ENCODE measurements at regions not wholly inside any gene's neighbourhood (a gene's known extent, or its start where the extent isn't known, plus 50 kb on each side); places are given as distances from the start of the nearest gene placed in this dataset.

DNA sequence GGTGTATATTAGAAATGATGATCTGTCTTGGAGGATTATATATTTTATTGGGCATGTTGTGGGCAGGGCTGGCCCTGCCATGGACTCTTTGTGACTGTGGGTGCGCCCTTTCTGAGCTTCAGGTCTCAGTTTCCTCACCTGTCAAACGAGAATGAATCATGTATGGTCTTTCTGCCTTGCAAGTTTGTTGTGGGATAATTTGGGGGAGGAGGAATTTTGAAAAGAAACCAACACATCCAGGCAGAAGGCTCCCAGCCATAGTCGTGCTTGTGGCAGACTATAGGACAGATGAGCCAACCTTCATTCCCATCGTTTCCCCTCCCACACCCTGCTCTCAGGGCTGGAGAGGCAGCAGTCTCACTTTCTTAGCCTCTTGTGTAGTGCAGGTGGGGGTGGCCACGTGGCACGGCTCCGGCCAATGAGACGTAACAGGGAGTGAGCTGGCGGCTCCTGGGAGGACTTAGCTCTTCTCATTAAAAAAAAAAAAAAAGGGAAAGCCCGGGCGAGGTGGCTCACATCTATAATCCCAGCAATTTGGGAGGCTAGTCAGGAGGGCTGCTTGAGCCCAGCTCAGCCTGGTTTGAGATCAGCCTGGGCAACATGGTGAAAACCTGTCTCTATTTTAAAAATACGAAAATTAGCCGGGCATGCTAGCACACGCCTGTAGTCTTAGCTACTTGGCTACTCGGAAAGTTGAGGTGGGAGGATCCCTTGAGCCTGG is 63.1 kb downstream of the RHOB start:
- no peak overlapping the region for H3K27ac ChIP-seq (ENCODE audit: low read depth, low read length)
- Mint-ChIP-seq H3K27me3 (peaks cover 2 to 5% of the 10 kb centered on the region in 2 donors), H3K9me3 (peaks cover 0 to under 1% (median 0%) of the 10 kb centered on the region in 8 donors), H3K4me3 (no peak overlapping the region), H3K27ac (peak overlapping the region in 1 of 7 donors; percentile 43), H3K4me1 (peaks cover 0 to 2% (median 0%) of the 10 kb centered on the region in 4 donors), H3K36me3 (no peaks in the 10 kb centered on the region)
- no peak overlapping the region for H3K4me3 ChIP-seq (ENCODE audit: low read length in 2 of 2)
- DNase-seq = no peak
- ChIA-PET POLR2A (ENCODE audit: partially characterized antibody) (no interaction called here), CTCF (ENCODE audit: partially characterized antibody) (no interaction called here)
- no peaks in the 10 kb centered on the region for H3K9me3 ChIP-seq (ENCODE audit: control insufficient read depth in 1 of 2, low read length in 2 of 2)
- no peaks in the 10 kb centered on the region for H3K27me3 ChIP-seq (ENCODE audit: insufficient read depth, low read length)
- no peaks in the 10 kb centered on the region for H3K4me1 ChIP-seq (ENCODE audit: insufficient read depth, low read length)
- intact Hi-C loops (cut with micrococcal nuclease) = no loop called here
- no peaks in the 10 kb centered on the region for H3K36me3 ChIP-seq (ENCODE audit: insufficient read depth, low read length)

DNA sequence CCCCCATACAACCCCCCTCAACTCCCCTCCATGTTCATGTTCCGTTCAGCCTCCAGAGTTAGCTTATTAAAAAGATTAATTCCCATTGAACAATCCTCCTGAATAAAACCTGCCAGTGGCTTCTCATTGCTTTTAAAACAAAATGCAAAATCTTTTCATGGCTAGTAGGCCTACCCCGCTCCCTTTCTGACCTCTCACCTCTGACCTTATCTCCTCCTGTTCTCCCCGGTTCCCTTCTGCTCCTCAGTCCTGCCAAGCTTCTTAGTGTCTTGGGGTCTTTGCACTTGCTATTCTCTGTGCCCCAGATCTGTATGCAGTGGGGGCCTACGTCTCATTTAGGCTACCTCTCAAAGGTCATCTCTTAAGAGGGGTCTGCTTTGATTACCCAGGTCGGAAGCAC is 64.3 kb downstream of the RHOB start:
- Mint-ChIP-seq H3K27ac (no peak overlapping the region), H3K4me1 (peaks cover 0 to 2% (median 0%) of the 10 kb centered on the region in 4 donors), H3K4me3 (no peak overlapping the region), H3K36me3 (no peaks in the 10 kb centered on the region), H3K27me3 (peaks cover 2 to 5% of the 10 kb centered on the region in 2 donors), H3K9me3 (peaks cover 0 to 3% (median 0%) of the 10 kb centered on the region in 8 donors)
- Histone ChIP-seq H3K27ac (ENCODE audit: low read depth, low read length) (no peak overlapping the region), H3K36me3 (ENCODE audit: insufficient read depth, low read length) (no peaks in the 10 kb centered on the region), H3K4me3 (ENCODE audit: low read length in 2 of 2) (no peak overlapping the region), H3K4me1 (ENCODE audit: insufficient read depth, low read length) (no peaks in the 10 kb centered on the region), H3K27me3 (ENCODE audit: insufficient read depth, low read length) (no peaks in the 10 kb centered on the region), H3K9me3 (ENCODE audit: control insufficient read depth in 1 of 2, low read length in 2 of 2) (no peaks in the 10 kb centered on the region)
- intact Hi-C loops (cut with micrococcal nuclease) = no loop called here
- DNase-seq = no peak
- ChIA-PET POLR2A (ENCODE audit: partially characterized antibody) (no interaction called here), CTCF (ENCODE audit: partially characterized antibody) (no interaction called here)

DNA sequence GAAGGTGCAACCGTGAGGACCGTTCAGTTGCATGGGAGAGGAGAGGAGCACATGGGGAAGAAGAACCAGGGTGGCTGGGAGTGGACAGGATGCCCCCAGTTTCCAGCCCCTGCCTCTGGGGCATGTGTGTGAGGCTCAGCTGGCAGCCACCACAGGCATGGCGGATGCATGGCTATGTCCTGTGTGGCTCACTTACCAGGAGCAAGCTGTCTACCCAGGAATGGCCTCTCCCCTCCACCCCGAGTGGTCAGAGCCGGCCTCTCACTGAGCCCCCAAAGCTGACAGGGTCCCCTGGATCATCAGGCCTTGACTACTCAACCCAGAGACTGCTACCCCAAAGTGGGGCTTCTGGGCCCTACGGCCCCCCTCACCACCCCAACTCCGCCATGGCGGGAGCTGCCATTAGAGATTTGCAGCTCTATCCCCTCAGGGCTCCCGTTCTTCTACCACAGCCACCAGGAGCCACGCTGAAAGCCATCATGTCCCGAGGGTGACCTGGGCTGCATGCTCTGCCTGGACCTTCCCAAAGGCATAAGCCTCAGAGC is 65.3 kb downstream of the RHOB start:
- Mint-ChIP-seq H3K36me3 (no peaks in the 10 kb centered on the region), H3K27me3 (peaks cover 2 to 5% of the 10 kb centered on the region in 2 donors), H3K4me1 (no peaks in the 10 kb centered on the region), H3K9me3 (peaks cover 0 to 3% (median 0%) of the 10 kb centered on the region in 8 donors), H3K27ac (no peak overlapping the region), H3K4me3 (no peak overlapping the region)
- no peaks in the 10 kb centered on the region for H3K9me3 ChIP-seq (ENCODE audit: control insufficient read depth in 1 of 2, low read length in 2 of 2)
- H3K27me3 ChIP-seq (ENCODE audit: insufficient read depth, low read length) = no peaks in the 10 kb centered on the region
- intact Hi-C loops (cut with micrococcal nuclease) = no loop called here
- H3K27ac ChIP-seq (ENCODE audit: low read depth, low read length) = no peak overlapping the region
- POLR2A ChIA-PET (ENCODE audit: partially characterized antibody) = no interaction called here
- no peaks in the 10 kb centered on the region for H3K36me3 ChIP-seq (ENCODE audit: insufficient read depth, low read length)
- no peaks in the 10 kb centered on the region for H3K4me1 ChIP-seq (ENCODE audit: insufficient read depth, low read length)
- no peak overlapping the region for H3K4me3 ChIP-seq (ENCODE audit: low read length in 2 of 2)
- CTCF ChIA-PET (ENCODE audit: partially characterized antibody) = no interaction called here
- no peak for DNase-seq

DNA sequence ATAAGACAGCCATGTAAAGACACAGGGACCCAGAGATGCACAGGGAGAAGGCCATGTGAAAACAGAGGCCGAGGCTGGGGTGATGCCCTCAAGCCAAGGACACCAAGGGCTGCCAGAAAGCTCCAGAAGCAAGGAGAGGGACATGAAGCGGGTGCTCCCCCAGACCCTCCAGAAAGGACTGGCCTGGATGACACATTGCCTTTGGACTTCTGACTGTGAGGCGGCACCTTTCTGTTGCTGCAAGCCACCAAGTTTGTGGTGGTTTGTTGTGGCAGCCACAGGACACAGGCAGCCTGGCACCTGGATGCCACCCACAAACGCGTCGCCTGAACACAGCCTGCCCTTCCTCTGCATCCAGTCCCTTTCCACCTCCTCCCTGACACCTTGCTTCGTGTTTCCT is 67.1 kb downstream of the RHOB start:
- no peaks in the 10 kb centered on the region for H3K9me3 ChIP-seq (ENCODE audit: control insufficient read depth in 1 of 2, low read length in 2 of 2)
- H3K36me3 ChIP-seq (ENCODE audit: insufficient read depth, low read length) = no peaks in the 10 kb centered on the region
- Mint-ChIP-seq H3K4me3 (peak overlapping the region in 1 of 8 donors; percentile 46), H3K27me3 (peaks cover 2 to 5% of the 10 kb centered on the region in 2 donors), H3K4me1 (no peaks in the 10 kb centered on the region), H3K27ac (peak overlapping the region in 1 of 7 donors; percentile 87), H3K36me3 (no peaks in the 10 kb centered on the region), H3K9me3 (peaks cover 0 to 3% (median 0%) of the 10 kb centered on the region in 8 donors)
- CTCF ChIA-PET (ENCODE audit: partially characterized antibody) = no interaction called here
- DNase-seq = no peak
- H3K4me1 ChIP-seq (ENCODE audit: insufficient read depth, low read length) = no peaks in the 10 kb centered on the region
- POLR2A ChIA-PET (ENCODE audit: partially characterized antibody) = no interaction called here
- no peak overlapping the region for H3K4me3 ChIP-seq (ENCODE audit: low read length in 2 of 2)
- no peaks in the 10 kb centered on the region for H3K27me3 ChIP-seq (ENCODE audit: insufficient read depth, low read length)
- H3K27ac ChIP-seq (ENCODE audit: low read depth, low read length) = no peak overlapping the region
- intact Hi-C loops (cut with micrococcal nuclease) = no loop called here

DNA sequence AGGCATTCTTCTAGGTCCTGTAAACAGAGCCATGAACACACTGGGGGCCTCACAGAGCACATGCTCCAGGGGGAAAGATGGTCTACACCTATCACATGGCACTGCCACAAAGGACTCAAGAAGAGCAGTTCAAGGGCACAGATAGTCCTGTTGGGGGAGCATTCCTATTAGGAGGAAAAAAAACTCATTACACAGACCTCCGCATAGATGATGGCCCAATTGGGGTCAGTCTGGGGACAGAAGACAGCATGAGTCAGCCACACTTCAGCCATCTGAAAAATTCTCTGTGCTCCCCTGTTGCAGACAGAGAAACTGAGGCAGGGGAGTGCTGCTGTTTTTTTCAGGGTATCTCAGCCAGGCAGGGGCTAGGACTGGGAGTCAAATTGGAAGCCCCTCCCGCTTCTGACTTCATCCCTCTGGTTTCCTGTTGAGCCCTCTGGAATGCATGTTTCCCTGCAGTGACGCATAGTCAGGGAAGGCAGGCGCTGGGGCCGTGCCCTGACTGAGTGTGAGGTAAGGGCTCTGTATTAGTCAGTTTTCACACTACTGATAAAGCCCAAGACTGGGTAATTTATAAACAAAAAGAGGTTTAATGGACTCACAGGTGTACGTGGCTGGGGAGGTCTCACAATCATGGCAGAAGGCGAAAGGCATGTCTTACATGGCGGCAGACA is 67.9 kb downstream of the RHOB start:
- H3K4me1 ChIP-seq (ENCODE audit: insufficient read depth, low read length) = no peaks in the 10 kb centered on the region
- Mint-ChIP-seq H3K27ac (no peak overlapping the region), H3K36me3 (no peaks in the 10 kb centered on the region), H3K4me1 (no peaks in the 10 kb centered on the region), H3K9me3 (peaks cover 0 to 3% (median 0%) of the 10 kb centered on the region in 8 donors), H3K4me3 (no peak overlapping the region), H3K27me3 (peaks cover under 1 to 5% of the 10 kb centered on the region in 2 donors)
- DNase-seq = no peak
- H3K27ac ChIP-seq (ENCODE audit: low read depth, low read length) = no peak overlapping the region
- H3K27me3 ChIP-seq (ENCODE audit: insufficient read depth, low read length) = no peaks in the 10 kb centered on the region
- ChIA-PET CTCF (ENCODE audit: partially characterized antibody) (interaction anchor here (1.3 kb wide), 1 partner anchor 104 kb away, joined by 3 read pairs; no protein-coding TSS in a partner anchor), POLR2A (ENCODE audit: partially characterized antibody) (no interaction called here)
- no peaks in the 10 kb centered on the region for H3K36me3 ChIP-seq (ENCODE audit: insufficient read depth, low read length)
- no peaks in the 10 kb centered on the region for H3K9me3 ChIP-seq (ENCODE audit: control insufficient read depth in 1 of 2, low read length in 2 of 2)
- intact Hi-C loops (cut with micrococcal nuclease) = no loop called here
- H3K4me3 ChIP-seq (ENCODE audit: low read length in 2 of 2) = no peak overlapping the region

DNA sequence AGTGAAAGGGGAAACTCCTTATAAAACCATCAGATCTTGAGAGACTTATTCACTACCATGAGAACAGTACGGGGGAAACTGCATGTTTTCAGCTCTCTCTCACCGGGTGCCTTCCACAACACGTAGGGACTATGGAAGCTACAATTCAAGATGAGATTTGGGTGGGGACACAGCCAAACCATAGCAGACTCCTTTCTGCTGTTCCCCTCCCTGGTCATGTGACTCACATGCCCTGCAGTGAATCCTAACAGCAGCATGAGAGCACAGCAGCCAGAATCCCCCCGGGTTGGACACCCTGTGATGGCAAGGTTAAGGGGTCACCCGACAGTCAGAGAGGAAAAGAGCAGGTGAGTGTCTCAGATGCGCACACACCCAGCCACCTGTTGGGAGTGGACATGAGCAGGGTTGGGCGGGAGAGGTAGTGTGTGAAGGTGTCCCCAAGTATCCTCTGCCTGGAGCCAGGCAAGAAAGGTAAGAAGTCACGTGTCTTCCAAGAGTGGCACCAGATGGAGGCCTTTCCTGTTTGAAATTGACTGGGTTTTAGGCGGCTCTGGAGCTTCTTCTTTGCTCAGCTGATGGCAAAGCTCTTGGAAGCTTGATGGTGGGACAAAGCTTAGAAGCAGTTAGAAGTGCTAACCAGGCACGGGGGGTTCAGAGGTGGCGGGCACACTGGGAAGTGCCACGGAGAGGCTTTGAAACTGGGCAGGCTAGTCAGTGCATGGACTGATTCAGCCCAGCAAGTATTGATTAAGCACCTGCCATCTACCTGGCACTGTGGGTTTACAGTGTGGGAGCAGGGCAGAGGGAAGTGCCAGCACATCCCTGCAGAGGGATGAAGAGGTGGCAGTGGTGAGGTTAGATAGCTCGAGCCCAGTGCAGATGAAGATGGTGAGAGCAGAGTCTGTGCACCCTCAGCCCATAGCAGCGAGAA is 68.7 kb downstream of the RHOB start:
- Mint-ChIP-seq H3K4me1 (no peaks in the 10 kb centered on the region), H3K27ac (no peak overlapping the region), H3K36me3 (no peaks in the 10 kb centered on the region), H3K9me3 (peaks cover 0 to 3% (median 0%) of the 10 kb centered on the region in 8 donors), H3K27me3 (peaks cover 0 to 5% of the 10 kb centered on the region in 2 donors), H3K4me3 (no peak overlapping the region)
- no peak overlapping the region for H3K27ac ChIP-seq (ENCODE audit: low read depth, low read length)
- intact Hi-C loops (cut with micrococcal nuclease) = no loop called here
- CTCF ChIA-PET (ENCODE audit: partially characterized antibody) = interaction anchor here (1.3 kb wide), 1 partner anchor 105 kb away, joined by 3 read pairs; no protein-coding TSS in a partner anchor
- no peaks in the 10 kb centered on the region for H3K4me1 ChIP-seq (ENCODE audit: insufficient read depth, low read length)
- no peak overlapping the region for H3K4me3 ChIP-seq (ENCODE audit: low read length in 2 of 2)
- no peaks in the 10 kb centered on the region for H3K9me3 ChIP-seq (ENCODE audit: control insufficient read depth in 1 of 2, low read length in 2 of 2)
- no peaks in the 10 kb centered on the region for H3K36me3 ChIP-seq (ENCODE audit: insufficient read depth, low read length)
- H3K27me3 ChIP-seq (ENCODE audit: insufficient read depth, low read length) = no peaks in the 10 kb centered on the region
- POLR2A ChIA-PET (ENCODE audit: partially characterized antibody) = no interaction called here
- DNase-seq = no peak

DNA sequence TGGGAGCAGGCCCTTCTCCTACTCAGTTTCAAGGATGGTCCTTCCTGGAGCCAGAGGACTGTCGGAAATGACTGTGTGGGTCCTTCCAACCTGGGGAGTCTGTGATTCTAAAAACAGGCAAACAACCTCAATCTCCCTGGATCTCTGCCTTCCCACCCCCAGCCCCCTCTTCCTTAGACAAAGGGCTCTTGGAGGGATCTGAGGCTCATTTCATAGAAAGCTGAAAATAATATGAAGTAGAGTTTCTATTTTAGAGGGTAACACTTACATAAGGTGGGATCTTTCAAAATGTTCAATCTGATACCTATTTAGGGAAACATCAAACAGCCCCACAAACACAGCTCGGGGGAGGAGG is 69.4 kb downstream of the RHOB start:
- Histone ChIP-seq H3K4me3 (ENCODE audit: low read length in 2 of 2) (no peak overlapping the region), H3K9me3 (ENCODE audit: control insufficient read depth in 1 of 2, low read length in 2 of 2) (no peaks in the 10 kb centered on the region), H3K27me3 (ENCODE audit: insufficient read depth, low read length) (no peaks in the 10 kb centered on the region), H3K27ac (ENCODE audit: low read depth, low read length) (no peak overlapping the region), H3K36me3 (ENCODE audit: insufficient read depth, low read length) (no peaks in the 10 kb centered on the region), H3K4me1 (ENCODE audit: insufficient read depth, low read length) (no peaks in the 10 kb centered on the region)
- ChIA-PET CTCF (ENCODE audit: partially characterized antibody) (interaction anchor here (1.3 kb wide), 2 partner anchors 9 to 106 kb away, joined by 3 read pairs; no protein-coding TSS in a partner anchor), POLR2A (ENCODE audit: partially characterized antibody) (no interaction called here)
- intact Hi-C loops (cut with micrococcal nuclease) = no loop called here
- H3K9me3 Mint-ChIP-seq = peaks cover 0 to 3% (median 0%) of the 10 kb centered on the region in 8 donors
- H3K4me3 Mint-ChIP-seq = no peak overlapping the region
- no peaks in the 10 kb centered on the region for H3K36me3 Mint-ChIP-seq
- no peak for DNase-seq
- peaks cover 0 to 5% of the 10 kb centered on the region in 2 donors for H3K27me3 Mint-ChIP-seq
- H3K4me1 Mint-ChIP-seq = no peaks in the 10 kb centered on the region
- H3K27ac Mint-ChIP-seq = no peak overlapping the region

Measured in CD4-positive, alpha-beta memory T cell (primary cell).